WTC11 (cell line): ENCODE measurements at regions not wholly inside any gene's neighbourhood (a gene's known extent, or its start where the extent isn't known, plus 50 kb on each side); places are given as distances from the start of the nearest gene placed in this dataset.

Experiments
- ATAC-seq: fragments of 200-7000 bp; cut with Tn5 transposase; 2 replicates; pipeline ENCODE4 v1.10.0; 2021; ENCODE audit warnings: mild to moderate bottlenecking, moderate library complexity
- CTCF ChIA-PET: fragments of 300-600 bp; sonication (Branson Sonifier 250); formaldehyde crosslinking; loops from one replicate; lab custom pipeline; 2021; ENCODE audit warnings: antibody characterized with exemption; lab: Charles Lee
- POLR2A ChIA-PET: fragments of 350-600 bp; sonication (Branson Sonifier 250); formaldehyde crosslinking; loops from one replicate; lab custom pipeline; 2021; ENCODE audit warnings: antibody characterized with exemption; lab: Charles Lee
- DNase-seq: peaks from one replicate; pipeline ENCODE4 v3.0.0; 2021; ENCODE audit warnings: low spot score
- H3K27ac Mint-ChIP-seq: 2 replicates; pipeline ENCODE4 v1.8.0; 2021; ENCODE audit warnings: mixed read lengths
- H3K27me3 Mint-ChIP-seq: 2 replicates; pipeline ENCODE4 v1.8.0; 2021; ENCODE audit warnings: low read depth, mild to moderate bottlenecking, moderate library complexity, mixed read lengths
- H3K36me3 Mint-ChIP-seq: 2 replicates; pipeline ENCODE4 v1.8.0; 2021; ENCODE audit warnings: mixed read lengths
- H3K4me1 Mint-ChIP-seq: 2 replicates; pipeline ENCODE4 v1.8.0; 2022; ENCODE audit warnings: mixed read lengths
- H3K4me3 Mint-ChIP-seq: 2 replicates; pipeline ENCODE4 v1.8.0; 2021; ENCODE audit warnings: mild to moderate bottlenecking, moderate library complexity, mixed read lengths
- H3K9me3 Mint-ChIP-seq: 2 replicates; pipeline ENCODE4 v1.8.0; 2021; ENCODE audit warnings: mixed read lengths
- ATF1 ChIP-seq: sonication (generic); formaldehyde crosslinking; IDR thresholded peaks from 2 replicates; pipeline ENCODE4 v1.8.1; 2023; ENCODE audit warnings: mild to moderate bottlenecking, moderate library complexity, missing genetic modification reagents
- CDX4 ChIP-seq: fragments of 250-450 bp; sonication (Bioruptor Pico); IDR thresholded peaks from 2 replicates; pipeline ENCODE4 v1.9.0; 2021; ENCODE audit warnings: moderate library complexity, mild to moderate bottlenecking, inconsistent platforms, borderline replicate concordance
- CREB1 ChIP-seq: sonication (generic); formaldehyde crosslinking; IDR thresholded peaks from 2 replicates; pipeline ENCODE4 v1.8.0; 2023; ENCODE audit warnings: mild to moderate bottlenecking, missing genetic modification reagents
- FOXJ3 ChIP-seq: sonication (generic); formaldehyde crosslinking; IDR thresholded peaks from 2 replicates; pipeline ENCODE4 v1.9.0; 2021; ENCODE audit warnings: missing genetic modification reagents, mild to moderate bottlenecking, borderline replicate concordance
- GTF2I ChIP-seq: fragments of 250-450 bp; sonication (Bioruptor Pico); conservative IDR thresholded peaks from 2 replicates; pipeline ENCODE4 v1.4.0; 2021; ENCODE audit warnings: mild to moderate bottlenecking
- JAZF1 ChIP-seq: fragments of 250-450 bp; sonication (Bioruptor Pico); IDR thresholded peaks from 2 replicates; pipeline ENCODE4 v1.9.0; 2021; ENCODE audit warnings: moderate library complexity, mild to moderate bottlenecking, inconsistent platforms
- JUN ChIP-seq: sonication (generic); formaldehyde crosslinking; IDR thresholded peaks from 2 replicates; pipeline ENCODE4 v1.8.0; 2023; ENCODE audit warnings: mild to moderate bottlenecking, missing genetic modification reagents
- MAX ChIP-seq: sonication (generic); formaldehyde crosslinking; IDR thresholded peaks from 2 replicates; pipeline ENCODE4 v1.8.0; 2022; ENCODE audit warnings: mild to moderate bottlenecking, missing genetic modification reagents
- MLX ChIP-seq: sonication (generic); formaldehyde crosslinking; IDR thresholded peaks from 2 replicates; pipeline ENCODE4 v1.8.1; 2023; ENCODE audit warnings: mild to moderate bottlenecking, missing genetic modification reagents, moderate library complexity
- MXD4 ChIP-seq: fragments of 250-450 bp; sonication (Bioruptor Pico); IDR thresholded peaks from 2 replicates; pipeline ENCODE4 v1.8.0; 2021; ENCODE audit warnings: mild to moderate bottlenecking, moderate library complexity, borderline replicate concordance
- MYBL2 ChIP-seq: sonication (generic); formaldehyde crosslinking; IDR thresholded peaks from 2 replicates; pipeline ENCODE4 v1.8.1; 2023; ENCODE audit warnings: mild to moderate bottlenecking, moderate library complexity, missing genetic modification reagents
- NR2C2 ChIP-seq: sonication (generic); formaldehyde crosslinking; IDR thresholded peaks from 2 replicates; pipeline ENCODE4 v1.8.0; 2022; ENCODE audit warnings: mild to moderate bottlenecking, missing genetic modification reagents
- TP53 ChIP-seq: sonication (generic); formaldehyde crosslinking; IDR thresholded peaks from 2 replicates; pipeline ENCODE4 v1.8.1; 2023; ENCODE audit warnings: mild to moderate bottlenecking, missing genetic modification reagents
- ZNF121 ChIP-seq: sonication (generic); formaldehyde crosslinking; IDR thresholded peaks from 2 replicates; pipeline ENCODE4 v1.8.0; 2023; ENCODE audit warnings: missing genetic modification reagents
- ZNF219 ChIP-seq: sonication (generic); formaldehyde crosslinking; IDR thresholded peaks from 2 replicates; pipeline ENCODE4 v1.8.0; 2023; ENCODE audit warnings: missing genetic modification reagents, mild to moderate bottlenecking, borderline replicate concordance
- ZNF263 ChIP-seq: sonication (generic); formaldehyde crosslinking; IDR thresholded peaks from 2 replicates; pipeline ENCODE4 v1.8.1; 2022; ENCODE audit warnings: low read depth, mild to moderate bottlenecking, moderate library complexity, missing genetic modification reagents
- ZNF416 ChIP-seq: fragments of 250-450 bp; sonication (Bioruptor Pico); IDR thresholded peaks from 2 replicates; pipeline ENCODE4 v1.9.0; 2021; ENCODE audit warnings: mild to moderate bottlenecking, inconsistent platforms
- ZNF532 ChIP-seq: fragments of 250-450 bp; sonication (Bioruptor Pico); IDR thresholded peaks from 2 replicates; pipeline ENCODE4 v1.9.0; 2021; ENCODE audit warnings: mild to moderate bottlenecking, borderline replicate concordance
- TF ChIP-seq, protein P1 (sequence below): sonication (generic); formaldehyde crosslinking; IDR thresholded peaks from 2 replicates; pipeline ENCODE4 v1.8.0; 2023; ENCODE audit warnings: missing genetic modification reagents
- TF ChIP-seq, protein P2 (sequence below): sonication (generic); formaldehyde crosslinking; IDR thresholded peaks from 2 replicates; pipeline ENCODE4 v1.8.1; 2022; ENCODE audit warnings: mild to moderate bottlenecking, moderate library complexity, missing genetic modification reagents
- TF ChIP-seq, protein P3 (sequence below): sonication (generic); formaldehyde crosslinking; IDR thresholded peaks from 2 replicates; pipeline ENCODE4 v1.8.0; 2023; ENCODE audit warnings: missing genetic modification reagents, mild to moderate bottlenecking, borderline replicate concordance

- ChIA-PET CTCF (no interaction called here), POLR2A (no interaction called here)
- no peaks in the 10 kb centered on the region for H3K27me3 Mint-ChIP-seq
- H3K27ac Mint-ChIP-seq: no peak overlapping the region
- DNase-seq (no peak), ATAC-seq (no peak)
- peaks cover 4% of the 10 kb centered on the region; the same call in 1 of the 2 replicates for H3K9me3 Mint-ChIP-seq
- no peak overlapping the region for H3K4me3 Mint-ChIP-seq
- TF ChIP-seq ZNF532 (CRISPR knock-in tag) (no peak), CDX4 (CRISPR knock-in tag) (no peak), JUN (CRISPR knock-in tag) (no peak), JAZF1 (no peak), MLX (CRISPR knock-in tag) (no peak), MYBL2 (CRISPR knock-in tag) (no peak), MXD4 (CRISPR knock-in tag) (no peak), NR2C2 (CRISPR knock-in tag) (no peak), ATF1 (CRISPR knock-in tag) (no peak), ZNF416 (CRISPR knock-in tag) (no peak), ZNF263 (CRISPR knock-in tag) (no peak), ZNF121 (CRISPR knock-in tag) (no peak), FOXJ3 (CRISPR knock-in tag) (no peak)
- TF ChIP-seq, protein P1, sequence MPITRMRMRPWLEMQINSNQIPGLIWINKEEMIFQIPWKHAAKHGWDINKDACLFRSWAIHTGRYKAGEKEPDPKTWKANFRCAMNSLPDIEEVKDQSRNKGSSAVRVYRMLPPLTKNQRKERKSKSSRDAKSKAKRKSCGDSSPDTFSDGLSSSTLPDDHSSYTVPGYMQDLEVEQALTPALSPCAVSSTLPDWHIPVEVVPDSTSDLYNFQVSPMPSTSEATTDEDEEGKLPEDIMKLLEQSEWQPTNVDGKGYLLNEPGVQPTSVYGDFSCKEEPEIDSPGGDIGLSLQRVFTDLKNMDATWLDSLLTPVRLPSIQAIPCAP (CRISPR knock-in tag): no peak
- TF ChIP-seq, protein P2, sequence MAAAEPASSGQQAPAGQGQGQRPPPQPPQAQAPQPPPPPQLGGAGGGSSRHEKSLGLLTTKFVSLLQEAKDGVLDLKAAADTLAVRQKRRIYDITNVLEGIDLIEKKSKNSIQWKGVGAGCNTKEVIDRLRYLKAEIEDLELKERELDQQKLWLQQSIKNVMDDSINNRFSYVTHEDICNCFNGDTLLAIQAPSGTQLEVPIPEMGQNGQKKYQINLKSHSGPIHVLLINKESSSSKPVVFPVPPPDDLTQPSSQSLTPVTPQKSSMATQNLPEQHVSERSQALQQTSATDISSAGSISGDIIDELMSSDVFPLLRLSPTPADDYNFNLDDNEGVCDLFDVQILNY (CRISPR knock-in tag): no peak
- H3K4me1 Mint-ChIP-seq: peaks cover 5% of the 10 kb centered on the region; the same call in 1 of the 2 replicates
- H3K36me3 Mint-ChIP-seq: no peaks in the 10 kb centered on the region
Observed at GRCh38 chr1:72540674-72541073, 258.3 kb upstream of the NEGR1 start.

DNA sequence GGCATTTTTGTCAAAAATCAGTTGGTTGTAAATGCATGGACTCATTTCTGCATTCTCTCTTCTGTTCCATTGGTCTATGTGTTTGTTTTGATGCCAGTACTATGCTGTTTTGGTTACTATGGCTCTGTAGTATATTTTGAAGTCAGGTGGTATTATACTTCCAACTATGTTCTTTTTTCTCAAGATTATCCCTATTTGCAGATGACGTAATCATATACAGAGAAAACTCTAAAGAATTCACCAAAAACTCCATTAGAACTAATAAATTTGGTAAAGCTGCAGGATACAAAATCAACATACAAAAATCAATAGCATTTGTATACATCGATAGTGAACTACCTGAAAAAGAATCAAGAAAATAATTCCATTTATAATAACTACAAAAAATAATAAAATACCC is 253.1 kb upstream of the NEGR1 start:
- ChIA-PET CTCF (no interaction called here), POLR2A (no interaction called here)
- Mint-ChIP-seq H3K27ac (no peak overlapping the region), H3K9me3 (no peaks in the 10 kb centered on the region), H3K4me3 (no peak overlapping the region), H3K36me3 (no peaks in the 10 kb centered on the region), H3K4me1 (peaks cover 5% of the 10 kb centered on the region; the same call in 1 of the 2 replicates), H3K27me3 (no peaks in the 10 kb centered on the region)
- TF ChIP-seq TP53 (CRISPR knock-in tag) (no peak), CREB1 (CRISPR knock-in tag) (no peak), ZNF219 (CRISPR knock-in tag) (no peak), MAX (no peak), GTF2I (no peak)
- TF ChIP-seq, protein P3, sequence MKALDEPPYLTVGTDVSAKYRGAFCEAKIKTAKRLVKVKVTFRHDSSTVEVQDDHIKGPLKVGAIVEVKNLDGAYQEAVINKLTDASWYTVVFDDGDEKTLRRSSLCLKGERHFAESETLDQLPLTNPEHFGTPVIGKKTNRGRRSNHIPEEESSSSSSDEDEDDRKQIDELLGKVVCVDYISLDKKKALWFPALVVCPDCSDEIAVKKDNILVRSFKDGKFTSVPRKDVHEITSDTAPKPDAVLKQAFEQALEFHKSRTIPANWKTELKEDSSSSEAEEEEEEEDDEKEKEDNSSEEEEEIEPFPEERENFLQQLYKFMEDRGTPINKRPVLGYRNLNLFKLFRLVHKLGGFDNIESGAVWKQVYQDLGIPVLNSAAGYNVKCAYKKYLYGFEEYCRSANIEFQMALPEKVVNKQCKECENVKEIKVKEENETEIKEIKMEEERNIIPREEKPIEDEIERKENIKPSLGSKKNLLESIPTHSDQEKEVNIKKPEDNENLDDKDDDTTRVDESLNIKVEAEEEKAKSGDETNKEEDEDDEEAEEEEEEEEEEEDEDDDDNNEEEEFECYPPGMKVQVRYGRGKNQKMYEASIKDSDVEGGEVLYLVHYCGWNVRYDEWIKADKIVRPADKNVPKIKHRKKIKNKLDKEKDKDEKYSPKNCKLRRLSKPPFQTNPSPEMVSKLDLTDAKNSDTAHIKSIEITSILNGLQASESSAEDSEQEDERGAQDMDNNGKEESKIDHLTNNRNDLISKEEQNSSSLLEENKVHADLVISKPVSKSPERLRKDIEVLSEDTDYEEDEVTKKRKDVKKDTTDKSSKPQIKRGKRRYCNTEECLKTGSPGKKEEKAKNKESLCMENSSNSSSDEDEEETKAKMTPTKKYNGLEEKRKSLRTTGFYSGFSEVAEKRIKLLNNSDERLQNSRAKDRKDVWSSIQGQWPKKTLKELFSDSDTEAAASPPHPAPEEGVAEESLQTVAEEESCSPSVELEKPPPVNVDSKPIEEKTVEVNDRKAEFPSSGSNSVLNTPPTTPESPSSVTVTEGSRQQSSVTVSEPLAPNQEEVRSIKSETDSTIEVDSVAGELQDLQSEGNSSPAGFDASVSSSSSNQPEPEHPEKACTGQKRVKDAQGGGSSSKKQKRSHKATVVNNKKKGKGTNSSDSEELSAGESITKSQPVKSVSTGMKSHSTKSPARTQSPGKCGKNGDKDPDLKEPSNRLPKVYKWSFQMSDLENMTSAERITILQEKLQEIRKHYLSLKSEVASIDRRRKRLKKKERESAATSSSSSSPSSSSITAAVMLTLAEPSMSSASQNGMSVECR (CRISPR knock-in tag): no peak
- DNase-seq: no peak
- no peak for ATAC-seq
